ENCODE measurements at regions not wholly inside any gene's neighbourhood (a gene's known extent, or its start where the extent isn't known, plus 50 kb on each side); places are given as distances from the start of the nearest gene placed in this dataset.

GRCh38 chr5:97657239-97657638 lies 474.2 kb upstream of the RIOK2 start:
- no peak for DNase-seq (ENCODE audit: low spot score)
- H3K27ac ChIP-seq (ENCODE audit: low read depth, low read length, poor library complexity, severe bottlenecking), result no peak overlapping the region
- no peaks in the 10 kb centered on the region for H3K36me3 ChIP-seq (ENCODE audit: insufficient read depth, low read length, poor library complexity, severe bottlenecking)
- POLR2A ChIA-PET (ENCODE audit: low non-redundant PET), result no interaction called here
- H3K4me3 ChIP-seq (ENCODE audit: low read depth, low read length, poor library complexity, severe bottlenecking), result no peak overlapping the region
- no peaks in the 10 kb centered on the region for H3K9me3 ChIP-seq (ENCODE audit: low read depth, low read length, poor library complexity, severe bottlenecking)
- no TSS peak for BruUV-seq (replicated peaks)
- intact Hi-C loops (cut with micrococcal nuclease; ENCODE audit: unreplicated experiment), result no loop called here
- no peak for TF ChIP-seq EZH2 (IDR thresholded peaks at IDR 0.05; ENCODE audit: borderline replicate concordance, low read depth, low read length, poor library complexity, severe bottlenecking)
- TF ChIP-seq, protein P1, sequence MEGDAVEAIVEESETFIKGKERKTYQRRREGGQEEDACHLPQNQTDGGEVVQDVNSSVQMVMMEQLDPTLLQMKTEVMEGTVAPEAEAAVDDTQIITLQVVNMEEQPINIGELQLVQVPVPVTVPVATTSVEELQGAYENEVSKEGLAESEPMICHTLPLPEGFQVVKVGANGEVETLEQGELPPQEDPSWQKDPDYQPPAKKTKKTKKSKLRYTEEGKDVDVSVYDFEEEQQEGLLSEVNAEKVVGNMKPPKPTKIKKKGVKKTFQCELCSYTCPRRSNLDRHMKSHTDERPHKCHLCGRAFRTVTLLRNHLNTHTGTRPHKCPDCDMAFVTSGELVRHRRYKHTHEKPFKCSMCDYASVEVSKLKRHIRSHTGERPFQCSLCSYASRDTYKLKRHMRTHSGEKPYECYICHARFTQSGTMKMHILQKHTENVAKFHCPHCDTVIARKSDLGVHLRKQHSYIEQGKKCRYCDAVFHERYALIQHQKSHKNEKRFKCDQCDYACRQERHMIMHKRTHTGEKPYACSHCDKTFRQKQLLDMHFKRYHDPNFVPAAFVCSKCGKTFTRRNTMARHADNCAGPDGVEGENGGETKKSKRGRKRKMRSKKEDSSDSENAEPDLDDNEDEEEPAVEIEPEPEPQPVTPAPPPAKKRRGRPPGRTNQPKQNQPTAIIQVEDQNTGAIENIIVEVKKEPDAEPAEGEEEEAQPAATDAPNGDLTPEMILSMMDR (conservative IDR thresholded peaks at IDR 0.05; ENCODE audit: low read depth, low read length), result no peak
- CTCF ChIA-PET, result no interaction called here
- H3K4me1 ChIP-seq (ENCODE audit: insufficient read depth, low read length, poor library complexity, severe bottlenecking), result no peaks in the 10 kb centered on the region
- H3K27me3 ChIP-seq (replicated peaks; ENCODE audit: insufficient read depth, low read depth, low read length, poor library complexity), result no peaks in the 10 kb centered on the region

DNA sequence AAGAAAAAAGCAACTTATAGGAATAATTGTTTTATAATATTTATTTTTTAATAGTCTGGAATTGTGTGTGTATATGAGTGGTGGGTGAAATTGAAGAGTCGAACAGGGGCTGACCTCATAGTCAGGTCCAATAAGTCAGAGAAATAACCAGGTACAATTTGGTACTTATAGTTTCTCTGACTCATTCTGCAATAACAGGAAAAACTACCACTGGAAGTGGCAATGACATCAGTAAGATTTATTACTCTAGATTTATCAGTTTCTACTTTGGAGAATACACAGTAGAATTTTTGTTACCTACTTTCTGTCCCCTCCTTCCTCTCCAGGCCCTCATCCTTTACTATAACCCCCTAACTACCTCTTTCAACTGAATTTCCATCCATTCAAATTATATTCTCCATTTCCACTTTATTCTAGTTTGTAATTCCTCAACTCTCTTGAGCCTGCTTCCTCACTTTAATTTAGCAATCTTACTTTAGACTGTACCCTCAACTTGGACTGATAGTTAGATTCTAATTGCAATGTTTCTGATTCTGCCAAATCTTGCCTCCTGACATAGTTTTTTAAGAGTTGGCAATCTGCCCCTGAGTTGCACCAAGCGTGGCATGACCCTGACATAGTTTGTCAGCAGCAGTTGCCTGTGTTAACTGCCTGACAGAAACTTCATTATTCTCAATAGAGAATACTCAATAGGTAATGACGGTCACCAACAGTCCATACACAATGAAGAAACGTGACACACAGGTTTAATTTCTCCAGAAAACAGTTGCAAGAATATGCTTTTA lies 475.3 kb upstream of the RIOK2 start:
- Histone ChIP-seq H3K9me3 (ENCODE audit: low read depth, low read length, poor library complexity, severe bottlenecking) (no peaks in the 10 kb centered on the region), H3K4me3 (ENCODE audit: low read depth, low read length, poor library complexity, severe bottlenecking) (no peak overlapping the region), H3K27ac (ENCODE audit: low read depth, low read length, poor library complexity, severe bottlenecking) (no peak overlapping the region), H3K27me3 (replicated peaks; ENCODE audit: insufficient read depth, low read depth, low read length, poor library complexity) (no peaks in the 10 kb centered on the region), H3K4me1 (ENCODE audit: insufficient read depth, low read length, poor library complexity, severe bottlenecking) (no peaks in the 10 kb centered on the region), H3K36me3 (ENCODE audit: insufficient read depth, low read length, poor library complexity, severe bottlenecking) (no peaks in the 10 kb centered on the region)
- no peak for DNase-seq (ENCODE audit: low spot score)
- CTCF ChIA-PET, result no interaction called here
- TF ChIP-seq, protein P1 (conservative IDR thresholded peaks at IDR 0.05; ENCODE audit: low read depth, low read length), result no peak
- TF ChIP-seq EZH2 (IDR thresholded peaks at IDR 0.05; ENCODE audit: borderline replicate concordance, low read depth, low read length, poor library complexity, severe bottlenecking), result no peak
- no TSS peak for BruUV-seq (replicated peaks)
- intact Hi-C loops (cut with micrococcal nuclease; ENCODE audit: unreplicated experiment), result no loop called here
- POLR2A ChIA-PET (ENCODE audit: low non-redundant PET), result no interaction called here

- POLR2A ChIA-PET (ENCODE audit: low non-redundant PET), result no interaction called here
- CTCF ChIA-PET, result no interaction called here
- no TSS peak for BruUV-seq (replicated peaks)
Observed at GRCh38 chr5:97666783-97667182, 483.7 kb upstream of the RIOK2 start.

More at GRCh38 chr5:97666783-97667182, 483.7 kb upstream of the RIOK2 start:
- intact Hi-C loops (cut with micrococcal nuclease; ENCODE audit: unreplicated experiment), result no loop called here
- H3K27ac ChIP-seq (ENCODE audit: low read depth, low read length, poor library complexity, severe bottlenecking), result no peak overlapping the region
- TF ChIP-seq, protein P1 (conservative IDR thresholded peaks at IDR 0.05; ENCODE audit: low read depth, low read length), result no peak
- no peak for TF ChIP-seq EZH2 (IDR thresholded peaks at IDR 0.05; ENCODE audit: borderline replicate concordance, low read depth, low read length, poor library complexity, severe bottlenecking)
- H3K9me3 ChIP-seq (ENCODE audit: low read depth, low read length, poor library complexity, severe bottlenecking), result no peaks in the 10 kb centered on the region
- H3K27me3 ChIP-seq (replicated peaks; ENCODE audit: insufficient read depth, low read depth, low read length, poor library complexity), result no peaks in the 10 kb centered on the region
- no peak overlapping the region for H3K4me3 ChIP-seq (ENCODE audit: low read depth, low read length, poor library complexity, severe bottlenecking)
- no peaks in the 10 kb centered on the region for H3K36me3 ChIP-seq (ENCODE audit: insufficient read depth, low read length, poor library complexity, severe bottlenecking)
- DNase-seq (ENCODE audit: low spot score), result no peak
- no peaks in the 10 kb centered on the region for H3K4me1 ChIP-seq (ENCODE audit: insufficient read depth, low read length, poor library complexity, severe bottlenecking)
